Spleen (tissue), 11 donors: ENCODE measurements at regions not wholly inside any gene's neighbourhood (a gene's known extent, or its start where the extent isn't known, plus 50 kb on each side); places are given as distances from the start of the nearest gene placed in this dataset.

Source experiments
- DNase-seq: peaks from one replicate; pipeline ENCODE4 v3.0.0-alpha.2; 2020
- H3K27ac ChIP-seq, 8 donors: fragments of 200-600 bp; sonication (generic) in 7 of 8; 1 replicate in 4 of 8; 2 replicates in 4 of 8; pipeline versions ENCODE4 v1.5.0 to v1.8.0; 2016 to 2021; ENCODE audit warnings: inconsistent platforms in 4 of 8, mild to moderate bottlenecking in 4 of 8, moderate library complexity in 1 of 8
- H3K27me3 ChIP-seq, 7 donors: fragments of 200-600 bp; sonication (generic) in 6 of 7; replicated peaks in 1 of 7; 1 replicate in 4 of 7; 2 replicates in 3 of 7; pipeline versions ENCODE4 v1.5.0 to v1.8.0; 2016 to 2021; ENCODE audit warnings: inconsistent platforms in 3 of 7, mild to moderate bottlenecking in 1 of 7
- H3K36me3 ChIP-seq, 6 donors: fragments of 200-600 bp; sonication (generic) in 5 of 6; 1 replicate in 4 of 6; 2 replicates in 2 of 6; pipeline versions ENCODE4 v1.5.0 to v1.8.0; 2016 to 2021; ENCODE audit warnings: inconsistent platforms in 2 of 6
- H3K4me1 ChIP-seq, 6 donors: fragments of 200-600 bp; sonication (generic) in 5 of 6; 1 replicate in 3 of 6; 2 replicates in 3 of 6; pipeline versions ENCODE4 v1.5.0 to v1.8.0; 2016 to 2021; ENCODE audit warnings: inconsistent platforms in 3 of 6
- H3K4me3 ChIP-seq, 8 donors: fragments of 200-600 bp; sonication (generic) in 7 of 8; 1 replicate in 4 of 8; 2 replicates in 4 of 8; pipeline versions ENCODE4 v1.5.0 to v1.8.0; 2016 to 2021; ENCODE audit warnings: inconsistent platforms in 4 of 8, mild to moderate bottlenecking in 4 of 8, moderate library complexity in 2 of 8
- H3K9me3 ChIP-seq, 8 donors: fragments of 200-600 bp; sonication (generic) in 7 of 8; 1 replicate in 4 of 8; 2 replicates in 4 of 8; pipeline versions ENCODE4 v1.5.0 to v1.8.0; 2016 to 2021; ENCODE audit warnings: inconsistent platforms in 4 of 8
- CTCF ChIP-seq, 11 experiments: fragments of 200-600 bp in 7 of 11; fragments of 450-650 bp in 4 of 11; sonication (generic) in 4 of 11; IDR thresholded peaks in 8 of 11; conservative IDR thresholded peaks in 3 of 11; 1 replicate in 7 of 11; 2 replicates in 4 of 11; pipeline versions ENCODE4 v1.4.0 to v1.8.0; 2016 to 2021; ENCODE audit warnings: antibody characterized with exemption in 11 of 11, inconsistent platforms in 4 of 11, mild to moderate bottlenecking in 1 of 11
- POLR2A ChIP-seq, 3 donors: fragments of 450-650 bp; IDR thresholded peaks; one replicate each; pipeline ENCODE4 v1.5.1; 2017; ENCODE audit warnings: antibody characterized with exemption in 3 of 3, mild to moderate bottlenecking in 1 of 3
- POLR2AphosphoS5 ChIP-seq, 3 donors: sonication (generic); formaldehyde crosslinking; IDR thresholded peaks; one replicate each; pipeline ENCODE4 v1.5.1; 2017; ENCODE audit warnings: antibody characterized with exemption in 3 of 3
- WGBS, 5 donors: extraction: QIAGEN DNeasy Blood & Tissue Kit in 3 of 5; methylation state at CpG; one replicate each; pipeline versions ENCODE4 v1.1.5 to v1.1.7; 2013 to 2018; 5-methylcytosine and 5-hydroxymethylcytosine counted together
- intact Hi-C: fragments of 100-400 bp; cut with DNase I; formaldehyde crosslinking; loops from one replicate; pipeline ENCODE4 v1.15.0; 2023; ENCODE audit warnings: low total_unique reads
- donor health status: healthy with polysubstance abuse.
- donor health status: DM: no; HTN: no; CAD: no; lungs with moderate emphysema.
- donor health status: DM: no; HTN: no; CAD: no.
- donor health status: Bipolar disorder and iron deficiency.
- donor health status: healthy.
- donor health status: DM: no; HTN: no; CAD: no.
- donor health status: DM: yes; HTN: yes; CAD: no.

- Histone ChIP-seq H3K27me3 (no peaks in the 10 kb centered on the region), H3K4me3 (no peak overlapping the region), H3K27ac (no peak overlapping the region), H3K9me3 (no peaks in the 10 kb centered on the region), H3K4me1 (no peaks in the 10 kb centered on the region), H3K36me3 (no peaks in the 10 kb centered on the region)
- 80 to 96% (median 84%) methylated on average over 4 of the region's 4 CpGs for WGBS, 5 donors
- DNase-seq = no peak
- TF ChIP-seq POLR2AphosphoS5 (IDR thresholded peaks at IDR 0.05) (no peak), CTCF (IDR thresholded peaks at IDR 0.05 in 8 of 11, conservative IDR thresholded peaks at IDR 0.05 in 3 of 11) (no peak), POLR2A (IDR thresholded peaks at IDR 0.05) (no peak)
- intact Hi-C loops = no loop called here
Observed at GRCh38 chr3:110933821-110934426, 137.7 kb upstream of the NECTIN3 start.

- H3K4me3 ChIP-seq = no peak overlapping the region
- H3K27me3 ChIP-seq = no peaks in the 10 kb centered on the region
- no peak overlapping the region for H3K27ac ChIP-seq
- no peak for DNase-seq
- H3K36me3 ChIP-seq = no peaks in the 10 kb centered on the region
- peaks cover 0 to 16% (median 5%) of the 10 kb centered on the region in 8 donors for H3K9me3 ChIP-seq
- no peaks in the 10 kb centered on the region for H3K4me1 ChIP-seq
- intact Hi-C loops = no loop called here
- TF ChIP-seq CTCF (IDR thresholded peaks at IDR 0.05 in 8 of 11, conservative IDR thresholded peaks at IDR 0.05 in 3 of 11) = no peak
- TF ChIP-seq POLR2A (IDR thresholded peaks at IDR 0.05) = no peak
- no peak for TF ChIP-seq POLR2AphosphoS5 (IDR thresholded peaks at IDR 0.05)
Observed at GRCh38 chr3:110938629-110939028, 133.0 kb upstream of the NECTIN3 start.

GRCh38 chr3:110940055-110940454 is 131.6 kb upstream of the NECTIN3 start:
- H3K9me3 ChIP-seq = peaks cover 4 to 30% (median 19%) of the 10 kb centered on the region in 8 donors
- no peak overlapping the region for H3K27ac ChIP-seq
- TF ChIP-seq POLR2A (IDR thresholded peaks at IDR 0.05) = no peak
- no peak for TF ChIP-seq CTCF (IDR thresholded peaks at IDR 0.05 in 8 of 11, conservative IDR thresholded peaks at IDR 0.05 in 3 of 11)
- no peak for TF ChIP-seq POLR2AphosphoS5 (IDR thresholded peaks at IDR 0.05)
- WGBS, 5 donors = 15 to 33% (median 29%) methylated on average over 1 of the region's 1 CpG
- H3K27me3 ChIP-seq = no peaks in the 10 kb centered on the region
- H3K36me3 ChIP-seq = no peaks in the 10 kb centered on the region
- intact Hi-C loops = no loop called here
- H3K4me1 ChIP-seq = no peaks in the 10 kb centered on the region
- no peak for DNase-seq
- no peak overlapping the region for H3K4me3 ChIP-seq

- H3K4me3 ChIP-seq = no peak overlapping the region
- H3K9me3 ChIP-seq = peaks cover 14 to 77% (median 66%) of the 10 kb centered on the region in 8 donors
- H3K36me3 ChIP-seq = no peaks in the 10 kb centered on the region
- no peaks in the 10 kb centered on the region for H3K27me3 ChIP-seq
- no peak for DNase-seq
- 88 to 93% (median 90%) methylated on average over 1 of the region's 1 CpG for WGBS, 5 donors
- TF ChIP-seq CTCF (IDR thresholded peaks at IDR 0.05 in 8 of 11, conservative IDR thresholded peaks at IDR 0.05 in 3 of 11) (no peak), POLR2AphosphoS5 (IDR thresholded peaks at IDR 0.05) (no peak), POLR2A (IDR thresholded peaks at IDR 0.05) (no peak)
- H3K4me1 ChIP-seq = no peaks in the 10 kb centered on the region
- intact Hi-C loops = no loop called here
- no peak overlapping the region for H3K27ac ChIP-seq
Observed at GRCh38 chr3:110944782-110945181, 126.8 kb upstream of the NECTIN3 start.
